H1 (cell line): ENCODE measurements at regions not wholly inside any gene's neighbourhood (a gene's known extent, or its start where the extent isn't known, plus 50 kb on each side); places are given as distances from the start of the nearest gene placed in this dataset.
A peak's percentile ranks its signal among the peaks of the same experiment; 100 is the strongest.

ENCODE experiments used
- CTCF ChIA-PET: fragments of 300-600 bp; sonication (Branson Sonifier 250); formaldehyde crosslinking; loops from one replicate; lab custom pipeline; 2021; ENCODE audit not compliant: partially characterized antibody; lab: Charles Lee
- POLR2A ChIA-PET: fragments of 300-600 bp; sonication (Branson Sonifier 250); formaldehyde crosslinking; loops from one replicate; lab custom pipeline; 2021; ENCODE audit warnings: inconsistent platforms; ENCODE audit not compliant: partially characterized antibody; lab: Charles Lee
- DNase-seq, 2 experiments: peaks; one replicate each; pipeline versions ENCODE4 v3.0.0 to v3.0.0-alpha.2; 2010 to 2022; ENCODE audit warnings: low spot score in 2 of 2, low read depth in 1 of 2, mixed read lengths in 1 of 2
- FAIRE-seq: peaks from 2 replicates; lab custom pipeline; 2011; peaks lifted over from hg19 to GRCh38; lab: Jason Lieb, UNC
- H2AFZ ChIP-seq: 2 replicates; pipeline ENCODE4 v1.8.1; 2012; ENCODE audit warnings: low read length, inconsistent platforms
- H2AK5ac ChIP-seq: 2 replicates; pipeline ENCODE4 v1.6.1; 2013; ENCODE audit warnings: low read depth, low read length
- H2BK120ac ChIP-seq: replicated peaks from 2 replicates; pipeline ENCODE3; 2013; ENCODE audit warnings: low read depth, low read length, inconsistent platforms
- H2BK12ac ChIP-seq: 2 replicates; pipeline ENCODE4 v1.6.1; 2013; ENCODE audit warnings: low read depth, low read length
- H2BK15ac ChIP-seq: 2 replicates; pipeline ENCODE4 v1.6.1; 2013; ENCODE audit warnings: low read length
- H2BK20ac ChIP-seq: 2 replicates; pipeline ENCODE4 v1.6.1; 2013; ENCODE audit warnings: low read length
- H2BK5ac ChIP-seq: 2 replicates; pipeline ENCODE4 v1.6.1; 2013; ENCODE audit warnings: low read depth, low read length
- H3K14ac ChIP-seq: 2 replicates; pipeline ENCODE4 v1.6.1; 2013; ENCODE audit warnings: inconsistent platforms; ENCODE audit not compliant: insufficient read length
- H3K18ac ChIP-seq: 2 replicates; pipeline ENCODE4 v1.6.1; 2013; ENCODE audit warnings: low read length; ENCODE audit errors: extremely low read depth
- H3K23ac ChIP-seq: 2 replicates; pipeline ENCODE4 v1.6.1; 2013; ENCODE audit warnings: inconsistent platforms; ENCODE audit not compliant: insufficient read length
- H3K23me2 ChIP-seq: 2 replicates; pipeline ENCODE4 v1.6.1; 2013; ENCODE audit warnings: low read depth, low read length
- H3K27ac ChIP-seq: 2 replicates; pipeline ENCODE4 v1.6.1; 2011; ENCODE audit warnings: low read depth, low read length, inconsistent platforms
- H3K27me3 ChIP-seq, 4 experiments: replicated peaks in 1 of 4; 1 replicate in 1 of 4; 2 replicates in 3 of 4; pipeline versions ENCODE4 v1.6.1 to v1.8.1; 2011 to 2013; ENCODE audit warnings: low read length in 3 of 4, mild to moderate bottlenecking in 3 of 4, inconsistent platforms in 2 of 4, mixed read lengths in 2 of 4, moderate library complexity in 1 of 4; ENCODE audit not compliant: control insufficient read depth in 3 of 4, insufficient read depth in 3 of 4; ENCODE audit errors: extremely low read depth in 1 of 4
- H3K36me3 ChIP-seq, 4 experiments: 2 replicates each; pipeline versions ENCODE4 v1.6.1 to v1.8.1; 2011 to 2013; ENCODE audit warnings: mild to moderate bottlenecking in 4 of 4, low read length in 3 of 4, moderate library complexity in 2 of 4, control low read depth in 1 of 4, inconsistent platforms in 1 of 4; ENCODE audit not compliant: insufficient read depth in 4 of 4, control insufficient read depth in 2 of 4
- H3K4ac ChIP-seq: replicated peaks from 2 replicates; pipeline ENCODE3; 2013; ENCODE audit warnings: low read length, low read depth, mixed read lengths, inconsistent platforms; ENCODE audit not compliant: insufficient read length
- H3K4me1 ChIP-seq, 4 experiments: replicated peaks in 1 of 4; 1 replicate in 1 of 4; 2 replicates in 3 of 4; pipeline versions ENCODE4 v1.6.1 to v1.8.1; 2011 to 2013; ENCODE audit warnings: low read length in 3 of 4, inconsistent platforms in 2 of 4, mixed read lengths in 1 of 4; ENCODE audit not compliant: insufficient read depth in 4 of 4, control insufficient read depth in 3 of 4
- H3K4me2 ChIP-seq, 2 experiments: 2 replicates each; pipeline versions ENCODE4 v1.6.1 to v1.8.1; 2011 to 2013; ENCODE audit warnings: low read depth in 2 of 2, low read length in 2 of 2, control low read depth in 1 of 2, inconsistent platforms in 1 of 2, mild to moderate bottlenecking in 1 of 2; ENCODE audit not compliant: insufficient read depth in 1 of 2
- H3K4me3 ChIP-seq, 4 experiments: fragments of 200-600, 300-600 bp in 1 of 4; sonication (generic), shearing (Covaris generic), sonication (Bioruptor Twin) in 1 of 4; 2 replicates each; pipeline versions ENCODE4 v1.5.1 to v1.8.1; 2011 to 2016; ENCODE audit warnings: low read length in 4 of 4, low read depth in 3 of 4, control low read depth in 2 of 4, inconsistent platforms in 2 of 4, mild to moderate bottlenecking in 2 of 4, mixed read lengths in 1 of 4, moderate library complexity in 1 of 4; ENCODE audit not compliant: insufficient read depth in 2 of 4; ENCODE audit errors: extremely low read depth in 1 of 4
- H3K56ac ChIP-seq: replicated peaks from 2 replicates; pipeline ENCODE3; 2013; ENCODE audit warnings: low read depth, mild to moderate bottlenecking, mixed read lengths, low read length, inconsistent platforms; ENCODE audit not compliant: insufficient read length
- H3K79me1 ChIP-seq: 2 replicates; pipeline ENCODE4 v1.6.1; 2013; ENCODE audit warnings: low read depth, low read length, control low read depth
- H3K79me2 ChIP-seq, 2 experiments: 2 replicates each; pipeline versions ENCODE4 v1.6.1 to v1.8.1; 2012 to 2013; ENCODE audit warnings: low read length in 2 of 2, mild to moderate bottlenecking in 2 of 2, inconsistent platforms in 1 of 2; ENCODE audit not compliant: insufficient read depth in 2 of 2, control insufficient read depth in 1 of 2
- H3K9ac ChIP-seq, 4 experiments: replicated peaks in 1 of 4; 1 replicate in 1 of 4; 2 replicates in 3 of 4; pipeline versions ENCODE4 v1.6.1 to v1.8.1; 2011 to 2013; ENCODE audit warnings: low read depth in 3 of 4, low read length in 3 of 4, control low read depth in 2 of 4, mild to moderate bottlenecking in 2 of 4, moderate library complexity in 2 of 4, inconsistent platforms in 1 of 4; ENCODE audit errors: extremely low read depth in 1 of 4
- H3K9me3 ChIP-seq, 2 experiments: 2 replicates each; pipeline versions ENCODE4 v1.6.1 to v1.8.1; 2012 to 2013; ENCODE audit warnings: mild to moderate bottlenecking in 2 of 2, moderate library complexity in 2 of 2, control low read depth in 1 of 2, inconsistent platforms in 1 of 2, low read depth in 1 of 2, low read length in 1 of 2, mixed read lengths in 1 of 2; ENCODE audit not compliant: insufficient read depth in 2 of 2
- H4K20me1 ChIP-seq, 2 experiments: replicated peaks in 1 of 2; 2 replicates each; pipeline versions ENCODE3 to v1.8.1; 2011 to 2013; ENCODE audit warnings: inconsistent platforms in 2 of 2, low read length in 2 of 2, mild to moderate bottlenecking in 1 of 2; ENCODE audit not compliant: insufficient read depth in 2 of 2, control insufficient read depth in 1 of 2
- H4K5ac ChIP-seq: 2 replicates; pipeline ENCODE4 v1.6.1; 2013; ENCODE audit warnings: low read length, low read depth, mixed read lengths, inconsistent platforms; ENCODE audit not compliant: insufficient read length
- H4K8ac ChIP-seq: 2 replicates; pipeline ENCODE4 v1.8.0; 2013; ENCODE audit warnings: mild to moderate bottlenecking, moderate library complexity, low read length, inconsistent platforms; ENCODE audit not compliant: insufficient read depth; ENCODE audit errors: extremely low read depth
- H4K91ac ChIP-seq: replicated peaks from 2 replicates; pipeline ENCODE3; 2013; ENCODE audit warnings: low read length, mixed read lengths, inconsistent platforms; ENCODE audit not compliant: insufficient read length
- ASH2L ChIP-seq: fragments of 200-600, 300-600 bp; sonication (generic); IDR thresholded peaks from one replicate; pipeline ENCODE4 v1.7.1; 2017; ENCODE audit warnings: low read length
- GABPA ChIP-seq: IDR thresholded peaks from 2 replicates; pipeline ENCODE4 v1.6.1; 2011; ENCODE audit warnings: mild to moderate bottlenecking, low read length, moderate library complexity, borderline replicate concordance; ENCODE audit not compliant: insufficient read depth
- KDM4A ChIP-seq: IDR thresholded peaks from one replicate; pipeline ENCODE4 v1.7.1; 2012; ENCODE audit warnings: low read depth, mild to moderate bottlenecking, moderate library complexity, low read length, inconsistent platforms; ENCODE audit not compliant: severe bottlenecking
- MAFK ChIP-seq: IDR thresholded peaks from 2 replicates; pipeline ENCODE4 v1.6.1; 2012; ENCODE audit warnings: low read depth, mild to moderate bottlenecking, improper control_type of control experiment, low read length
- POLR2A ChIP-seq, 2 experiments: IDR thresholded peaks; 1 replicate in 1 of 2; 2 replicates in 1 of 2; pipeline ENCODE4 v1.6.1; 2011; ENCODE audit warnings: low read depth in 2 of 2, low read length in 2 of 2, mild to moderate bottlenecking in 2 of 2; ENCODE audit errors: control extremely low read depth in 1 of 2
- SIN3A ChIP-seq, 2 experiments: IDR thresholded peaks in 1 of 2; conservative IDR thresholded peaks in 1 of 2; 2 replicates each; pipeline ENCODE4 v1.6.1; 2011 to 2012; ENCODE audit warnings: low read length in 2 of 2, improper control_type of control experiment in 1 of 2, low read depth in 1 of 2, mild to moderate bottlenecking in 1 of 2
- YY1 ChIP-seq: IDR thresholded peaks from 2 replicates; pipeline ENCODE4 v1.6.1; 2011; ENCODE audit warnings: low read depth, mild to moderate bottlenecking, low read length
- ZNF274 ChIP-seq: IDR thresholded peaks from 2 replicates; pipeline ENCODE4 v1.7.0; 2012; ENCODE audit warnings: low read length, borderline replicate concordance; ENCODE audit errors: extremely low read depth
- WGBS, 2 experiments: shearing (Covaris generic) in 1 of 2; methylation state at CpG; one replicate each; pipeline versions ENCODE4 v1.1.6 to v1.1.7; 2013 to 2015; ENCODE audit warnings: low lambda C conversion rate in 2 of 2, mixed read lengths in 2 of 2, inconsistent platforms in 1 of 2, low coverage in 1 of 2, missing lambda C conversion rate in 1 of 2; ENCODE audit not compliant: insufficient replicate concordance in 2 of 2, insufficient coverage in 1 of 2, insufficient read length in 1 of 2; ENCODE audit errors: extremely low coverage in 1 of 2, missing lambda C conversion rate in 1 of 2; 5-methylcytosine and 5-hydroxymethylcytosine counted together
- TF ChIP-seq, protein P1 (sequence below), 3 experiments: IDR thresholded peaks; 1 replicate in 2 of 3; 2 replicates in 1 of 3; pipeline versions ENCODE4 v1.5.1 to v1.6.1; 2011; ENCODE audit warnings: low read length in 3 of 3, mild to moderate bottlenecking in 3 of 3, inconsistent platforms in 2 of 3, low read depth in 1 of 3, moderate library complexity in 1 of 3; ENCODE audit not compliant: insufficient read depth in 1 of 3; ENCODE audit errors: control extremely low read depth in 1 of 3

DNA sequence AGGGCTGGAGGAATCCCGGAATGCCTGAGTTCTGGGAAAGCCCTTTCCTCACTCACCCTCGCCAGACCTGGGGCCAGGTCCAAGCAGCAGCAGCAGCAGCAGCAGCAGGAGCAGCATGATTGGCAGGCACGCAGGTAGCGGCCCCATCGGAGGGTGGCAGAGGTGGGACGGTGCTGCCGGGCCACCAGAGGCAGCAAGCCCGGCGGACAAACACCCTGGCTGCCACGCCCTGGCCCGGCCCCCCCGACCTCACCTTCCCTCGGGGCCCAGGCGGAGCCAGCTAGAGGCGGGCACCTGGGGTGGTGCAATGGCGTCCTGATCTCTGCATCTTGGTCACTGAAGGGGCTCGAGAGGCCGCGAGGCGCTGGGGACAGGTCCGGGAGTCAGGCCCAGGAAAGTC is 122.4 kb downstream of the LAT start:
- Histone ChIP-seq H2AK5ac (no peak overlapping the region), H4K20me1 (no peaks in the 10 kb centered on the region), H3K4me1 (no peaks in the 10 kb centered on the region), H4K8ac (peak overlapping the region; percentile 65; the same call in 1 of the 2 replicates), H3K56ac (no peak overlapping the region), H2BK15ac (no peak overlapping the region), H3K23me2 (peaks cover 3% of the 10 kb centered on the region; the same call in 1 of the 2 replicates), H2BK120ac (no peak overlapping the region), H3K36me3 (no peaks in the 10 kb centered on the region), H3K79me1 (no peaks in the 10 kb centered on the region), H4K91ac (no peak overlapping the region), H2BK12ac (no peak overlapping the region), H3K4me3 (peak overlapping the region; percentile 28 to 64 (median 50)), H3K9ac (peak overlapping the region in 1 of 4 experiments; percentile 21; a peak in 1 of 7 replicates), H3K27ac (no peak overlapping the region), H3K79me2 (no peaks in the 10 kb centered on the region), H2AFZ (peak overlapping the region; percentile 35; the same call in 1 of the 2 replicates), H3K9me3 (no peaks in the 10 kb centered on the region), H3K4me2 (peak overlapping the region; percentile 50 to 72), H2BK20ac (no peak overlapping the region), H3K23ac (no peak overlapping the region), H2BK5ac (no peak overlapping the region), H3K18ac (no peak overlapping the region), H3K4ac (no peak overlapping the region), H3K14ac (no peak overlapping the region), H3K27me3 (no peaks in the 10 kb centered on the region), H4K5ac (peak overlapping the region; percentile 61)
- TF ChIP-seq POLR2A (IDR thresholded peaks at IDR 0.05; ENCODE audit: control extremely low read depth in 1 of 2, low read depth in 2 of 2, low read length in 2 of 2) (peak in 1 of 2 experiments; percentile 43; a peak in 2 of 3 replicates), YY1 (peak; percentile 68; the same call in 1 of the 2 replicates), ASH2L (peak; percentile 54), KDM4A (peak; percentile 69), MAFK (no peak), SIN3A (conservative IDR thresholded peaks at IDR 0.05 in 1 of 2, IDR thresholded peaks at IDR 0.05 in 1 of 2; ENCODE audit: low read depth in 1 of 2, low read length in 2 of 2) (no peak), GABPA (0 out of 2 replicates have a peak, but pooled peaks have one; percentile 25), ZNF274 (no peak)
- TF ChIP-seq, protein P1, sequence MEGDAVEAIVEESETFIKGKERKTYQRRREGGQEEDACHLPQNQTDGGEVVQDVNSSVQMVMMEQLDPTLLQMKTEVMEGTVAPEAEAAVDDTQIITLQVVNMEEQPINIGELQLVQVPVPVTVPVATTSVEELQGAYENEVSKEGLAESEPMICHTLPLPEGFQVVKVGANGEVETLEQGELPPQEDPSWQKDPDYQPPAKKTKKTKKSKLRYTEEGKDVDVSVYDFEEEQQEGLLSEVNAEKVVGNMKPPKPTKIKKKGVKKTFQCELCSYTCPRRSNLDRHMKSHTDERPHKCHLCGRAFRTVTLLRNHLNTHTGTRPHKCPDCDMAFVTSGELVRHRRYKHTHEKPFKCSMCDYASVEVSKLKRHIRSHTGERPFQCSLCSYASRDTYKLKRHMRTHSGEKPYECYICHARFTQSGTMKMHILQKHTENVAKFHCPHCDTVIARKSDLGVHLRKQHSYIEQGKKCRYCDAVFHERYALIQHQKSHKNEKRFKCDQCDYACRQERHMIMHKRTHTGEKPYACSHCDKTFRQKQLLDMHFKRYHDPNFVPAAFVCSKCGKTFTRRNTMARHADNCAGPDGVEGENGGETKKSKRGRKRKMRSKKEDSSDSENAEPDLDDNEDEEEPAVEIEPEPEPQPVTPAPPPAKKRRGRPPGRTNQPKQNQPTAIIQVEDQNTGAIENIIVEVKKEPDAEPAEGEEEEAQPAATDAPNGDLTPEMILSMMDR (IDR thresholded peaks at IDR 0.05; ENCODE audit: control extremely low read depth in 1 of 3, insufficient read depth in 1 of 3, low read depth in 1 of 3, low read length in 3 of 3), result peak in 2 of 3 experiments; percentile 12 to 13; a peak in 1 of 4 replicates
- FAIRE-seq (no peak), DNase-seq (peak; percentile 29 to 63)
- POLR2A ChIA-PET, result no interaction called here
- 7% methylated on average over 16 of the region's 21 CpGs; no CpG with 5 or more reads in 1 of the 2 experiments for WGBS, 2 experiments
- CTCF ChIA-PET, result no interaction called here
